ENCODE measurements at regions not wholly inside any gene's neighbourhood (a gene's known extent, or its start where the extent isn't known, plus 50 kb on each side); places are given as distances from the start of the nearest gene placed in this dataset.

- POLR2A ChIA-PET (ENCODE audit: low non-redundant PET): no interaction called here
- Histone ChIP-seq H3K36me3 (ENCODE audit: insufficient read depth, low read length, poor library complexity, severe bottlenecking) (no peaks in the 10 kb centered on the region), H3K9me3 (ENCODE audit: low read depth, low read length, poor library complexity, severe bottlenecking) (no peaks in the 10 kb centered on the region), H3K4me3 (ENCODE audit: low read depth, low read length, poor library complexity, severe bottlenecking) (no peak overlapping the region), H3K27ac (ENCODE audit: low read depth, low read length, poor library complexity, severe bottlenecking) (no peak overlapping the region), H3K27me3 (replicated peaks; ENCODE audit: insufficient read depth, low read depth, low read length, poor library complexity) (no peaks in the 10 kb centered on the region), H3K4me1 (ENCODE audit: insufficient read depth, low read length, poor library complexity, severe bottlenecking) (no peaks in the 10 kb centered on the region)
- BruUV-seq (replicated peaks): no TSS peak
- intact Hi-C loops (cut with micrococcal nuclease; ENCODE audit: unreplicated experiment): no loop called here
- no peak for TF ChIP-seq CTCF (conservative IDR thresholded peaks at IDR 0.05; ENCODE audit: low read depth, low read length)
- TF ChIP-seq EZH2 (IDR thresholded peaks at IDR 0.05; ENCODE audit: borderline replicate concordance, low read depth, low read length, poor library complexity, severe bottlenecking): no peak
- CTCF ChIA-PET: no interaction called here
- DNase-seq (ENCODE audit: low spot score): no peak
These were observed 652.3 kb downstream of the EPHA7 start for GRCh38 chr6:92767101-92767500.

GRCh38 chr6:92763680-92764079 is 655.7 kb downstream of the EPHA7 start:
- no TSS peak for BruUV-seq (replicated peaks)
- H3K4me3 ChIP-seq (ENCODE audit: low read depth, low read length, poor library complexity, severe bottlenecking): no peak overlapping the region
- H3K36me3 ChIP-seq (ENCODE audit: insufficient read depth, low read length, poor library complexity, severe bottlenecking): no peaks in the 10 kb centered on the region
- no peaks in the 10 kb centered on the region for H3K27me3 ChIP-seq (replicated peaks; ENCODE audit: insufficient read depth, low read depth, low read length, poor library complexity)
- H3K27ac ChIP-seq (ENCODE audit: low read depth, low read length, poor library complexity, severe bottlenecking): no peak overlapping the region
- no peak for DNase-seq (ENCODE audit: low spot score)
- POLR2A ChIA-PET (ENCODE audit: low non-redundant PET): no interaction called here
- no peaks in the 10 kb centered on the region for H3K4me1 ChIP-seq (ENCODE audit: insufficient read depth, low read length, poor library complexity, severe bottlenecking)
- H3K9me3 ChIP-seq (ENCODE audit: low read depth, low read length, poor library complexity, severe bottlenecking): no peaks in the 10 kb centered on the region
- TF ChIP-seq CTCF (conservative IDR thresholded peaks at IDR 0.05; ENCODE audit: low read depth, low read length) (no peak), EZH2 (IDR thresholded peaks at IDR 0.05; ENCODE audit: borderline replicate concordance, low read depth, low read length, poor library complexity, severe bottlenecking) (no peak)
- intact Hi-C loops (cut with micrococcal nuclease; ENCODE audit: unreplicated experiment): no loop called here
- CTCF ChIA-PET: no interaction called here

GRCh38 chr6:92763274-92763584 is 656.1 kb downstream of the EPHA7 start:
- intact Hi-C loops (cut with micrococcal nuclease; ENCODE audit: unreplicated experiment): no loop called here
- H3K9me3 ChIP-seq (ENCODE audit: low read depth, low read length, poor library complexity, severe bottlenecking): no peaks in the 10 kb centered on the region
- H3K36me3 ChIP-seq (ENCODE audit: insufficient read depth, low read length, poor library complexity, severe bottlenecking): no peaks in the 10 kb centered on the region
- ChIA-PET CTCF (no interaction called here), POLR2A (ENCODE audit: low non-redundant PET) (no interaction called here)
- no peak overlapping the region for H3K27ac ChIP-seq (ENCODE audit: low read depth, low read length, poor library complexity, severe bottlenecking)
- no TSS peak for BruUV-seq (replicated peaks)
- DNase-seq (ENCODE audit: low spot score): no peak
- H3K27me3 ChIP-seq (replicated peaks; ENCODE audit: insufficient read depth, low read depth, low read length, poor library complexity): no peaks in the 10 kb centered on the region
- no peak for TF ChIP-seq CTCF (conservative IDR thresholded peaks at IDR 0.05; ENCODE audit: low read depth, low read length)
- no peak overlapping the region for H3K4me3 ChIP-seq (ENCODE audit: low read depth, low read length, poor library complexity, severe bottlenecking)
- no peaks in the 10 kb centered on the region for H3K4me1 ChIP-seq (ENCODE audit: insufficient read depth, low read length, poor library complexity, severe bottlenecking)

Measured in A673 (cell line).